Ascending aorta (tissue), 2 donors: ENCODE measurements at regions not wholly inside any gene's neighbourhood (a gene's known extent, or its start where the extent isn't known, plus 50 kb on each side); places are given as distances from the start of the nearest gene placed in this dataset.
A peak's percentile ranks its signal among the peaks of the same experiment; 100 is the strongest.

Experiments
- DNase-seq, 2 donors: peaks; one replicate each; pipeline ENCODE4 v3.0.0-alpha.2; 2019; ENCODE audit warnings: low spot score in 2 of 2
- H3K27ac ChIP-seq, 2 donors: fragments of 200-600 bp; sonication (generic); one replicate each; pipeline ENCODE4 v1.5.1; 2016 to 2017; ENCODE audit warnings: mild to moderate bottlenecking in 1 of 2
- H3K27me3 ChIP-seq: fragments of 200-600 bp; sonication (generic); one replicate; pipeline ENCODE4 v1.5.1; 2017
- H3K36me3 ChIP-seq, 2 donors: fragments of 200-600 bp; sonication (generic); one replicate each; pipeline ENCODE4 v1.5.1; 2016
- H3K4me1 ChIP-seq, 2 donors: fragments of 200-600 bp; sonication (generic); one replicate each; pipeline ENCODE4 v1.5.1; 2016 to 2017; ENCODE audit warnings: mild to moderate bottlenecking in 1 of 2
- H3K4me3 ChIP-seq, 2 donors: fragments of 200-600 bp; sonication (generic); one replicate each; pipeline ENCODE4 v1.5.1; 2016 to 2017; ENCODE audit warnings: mild to moderate bottlenecking in 1 of 2
- H3K9me3 ChIP-seq, 2 donors: fragments of 200-600 bp; sonication (generic); one replicate each; pipeline ENCODE4 v1.5.1; 2016
- intact Hi-C: fragments of 100-400 bp; cut with DNase I; formaldehyde crosslinking; loops from one replicate; pipeline ENCODE4 v1.15.1; 2023
- TF ChIP-seq, protein P1 (sequence below), 3 experiments: fragments of 200-600 bp in 2 of 3; fragments of 450-650 bp in 1 of 3; sonication (generic) in 2 of 3; IDR thresholded peaks; one replicate each; pipeline ENCODE4 v1.5.1; 2016 to 2019; ENCODE audit warnings: antibody characterized with exemption in 3 of 3, mild to moderate bottlenecking in 1 of 3, moderate library complexity in 1 of 3

- no peak overlapping the region for H3K4me3 ChIP-seq
- H3K4me1 ChIP-seq, result no peaks in the 10 kb centered on the region
- H3K27ac ChIP-seq, result no peak overlapping the region
- no peak for DNase-seq
- H3K9me3 ChIP-seq, result no peaks in the 10 kb centered on the region
- intact Hi-C loops, result no loop called here
- TF ChIP-seq, protein P1, sequence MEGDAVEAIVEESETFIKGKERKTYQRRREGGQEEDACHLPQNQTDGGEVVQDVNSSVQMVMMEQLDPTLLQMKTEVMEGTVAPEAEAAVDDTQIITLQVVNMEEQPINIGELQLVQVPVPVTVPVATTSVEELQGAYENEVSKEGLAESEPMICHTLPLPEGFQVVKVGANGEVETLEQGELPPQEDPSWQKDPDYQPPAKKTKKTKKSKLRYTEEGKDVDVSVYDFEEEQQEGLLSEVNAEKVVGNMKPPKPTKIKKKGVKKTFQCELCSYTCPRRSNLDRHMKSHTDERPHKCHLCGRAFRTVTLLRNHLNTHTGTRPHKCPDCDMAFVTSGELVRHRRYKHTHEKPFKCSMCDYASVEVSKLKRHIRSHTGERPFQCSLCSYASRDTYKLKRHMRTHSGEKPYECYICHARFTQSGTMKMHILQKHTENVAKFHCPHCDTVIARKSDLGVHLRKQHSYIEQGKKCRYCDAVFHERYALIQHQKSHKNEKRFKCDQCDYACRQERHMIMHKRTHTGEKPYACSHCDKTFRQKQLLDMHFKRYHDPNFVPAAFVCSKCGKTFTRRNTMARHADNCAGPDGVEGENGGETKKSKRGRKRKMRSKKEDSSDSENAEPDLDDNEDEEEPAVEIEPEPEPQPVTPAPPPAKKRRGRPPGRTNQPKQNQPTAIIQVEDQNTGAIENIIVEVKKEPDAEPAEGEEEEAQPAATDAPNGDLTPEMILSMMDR (IDR thresholded peaks at IDR 0.05), result no peak
- H3K36me3 ChIP-seq, result no peaks in the 10 kb centered on the region
- H3K27me3 ChIP-seq, result no peaks in the 10 kb centered on the region
Observed at GRCh38 chr7:115678086-115678982, 352.2 kb downstream of the TFEC start.

- Histone ChIP-seq H3K27me3 (no peaks in the 10 kb centered on the region), H3K4me1 (no peaks in the 10 kb centered on the region), H3K27ac (no peak overlapping the region), H3K36me3 (no peaks in the 10 kb centered on the region), H3K4me3 (no peak overlapping the region), H3K9me3 (no peaks in the 10 kb centered on the region)
- no peak for DNase-seq
- intact Hi-C loops, result no loop called here
- TF ChIP-seq, protein P1 (IDR thresholded peaks at IDR 0.05), result no peak
Observed at GRCh38 chr7:115676707-115677106, 353.9 kb downstream of the TFEC start.

DNA sequence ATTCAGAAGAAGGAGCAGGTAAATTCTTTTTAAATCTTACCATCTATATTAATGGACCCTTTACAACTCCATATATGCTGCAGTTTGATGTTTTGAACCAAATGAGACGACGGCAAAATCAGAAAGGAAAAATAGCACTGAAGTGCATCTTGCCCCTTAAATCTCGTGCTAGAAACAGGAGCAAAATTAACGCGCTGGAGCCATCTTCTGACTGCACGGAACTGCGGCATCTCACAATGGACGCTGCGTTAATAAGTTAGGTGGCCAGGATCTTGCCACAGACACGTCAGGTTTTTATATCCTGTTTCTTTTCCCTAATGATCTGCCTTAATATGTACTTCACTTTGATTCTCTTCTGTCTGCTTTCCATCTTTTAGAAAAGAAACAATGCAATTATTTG, 354.5 kb downstream of the TFEC start:
- TF ChIP-seq, protein P1 (IDR thresholded peaks at IDR 0.05), result peak in 1 of 3 experiments; percentile 8
- no peaks in the 10 kb centered on the region for H3K36me3 ChIP-seq
- no peaks in the 10 kb centered on the region for H3K9me3 ChIP-seq
- H3K4me3 ChIP-seq, result no peak overlapping the region
- no peak overlapping the region for H3K27ac ChIP-seq
- intact Hi-C loops, result no loop called here
- H3K4me1 ChIP-seq, result no peaks in the 10 kb centered on the region
- H3K27me3 ChIP-seq, result no peaks in the 10 kb centered on the region
- no peak for DNase-seq

DNA sequence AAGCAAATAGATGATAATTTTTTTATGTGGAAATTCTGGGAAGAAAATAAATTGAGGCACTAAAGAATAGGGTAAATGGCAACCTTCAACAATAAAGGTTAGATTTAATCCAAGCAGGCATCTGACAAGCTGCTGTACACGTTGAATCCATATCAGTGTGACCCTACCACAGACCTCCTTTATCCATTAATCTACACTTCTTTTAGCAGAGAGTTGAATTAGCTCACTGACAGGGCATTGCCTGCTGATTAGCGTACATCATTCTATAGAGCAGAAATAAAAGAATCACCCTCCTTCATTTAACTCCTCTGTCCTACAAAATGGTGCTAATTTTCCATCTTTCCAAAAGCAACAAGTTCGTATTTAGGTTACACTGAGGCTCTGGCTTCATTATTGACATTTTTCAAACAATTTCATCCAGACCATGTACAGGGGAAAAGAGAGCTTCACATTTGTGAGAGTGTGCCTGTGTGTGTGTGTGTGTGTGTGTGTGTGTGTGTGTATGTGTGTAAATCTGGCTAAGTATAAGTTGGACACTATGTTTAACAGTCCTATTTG, 356.0 kb downstream of the TFEC start:
- DNase-seq, result no peak
- Histone ChIP-seq H3K4me1 (no peaks in the 10 kb centered on the region), H3K27me3 (no peaks in the 10 kb centered on the region), H3K27ac (no peak overlapping the region), H3K36me3 (no peaks in the 10 kb centered on the region), H3K4me3 (no peak overlapping the region), H3K9me3 (no peaks in the 10 kb centered on the region)
- intact Hi-C loops, result no loop called here
- TF ChIP-seq, protein P1 (IDR thresholded peaks at IDR 0.05), result no peak

DNA sequence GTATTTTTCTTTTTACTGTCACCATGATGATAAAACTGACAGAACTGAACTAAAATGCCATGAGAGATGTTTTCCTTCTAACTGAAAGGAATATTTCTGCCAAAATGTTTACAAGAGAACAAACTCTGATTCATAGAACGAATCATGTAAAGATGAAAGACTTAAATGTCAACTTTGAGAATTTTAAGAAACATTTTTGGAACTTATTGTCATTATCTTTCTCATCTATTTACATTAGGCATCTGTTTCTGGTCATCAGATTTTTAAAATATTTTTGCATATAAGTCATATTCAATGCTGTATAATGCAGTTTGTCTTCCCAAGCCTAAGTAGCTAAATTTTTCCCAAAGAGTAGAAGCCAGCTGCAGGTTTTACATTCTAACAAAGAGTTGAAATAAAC, 358.5 kb downstream of the TFEC start:
- no peak overlapping the region for H3K27ac ChIP-seq
- no peaks in the 10 kb centered on the region for H3K36me3 ChIP-seq
- no peak overlapping the region for H3K4me3 ChIP-seq
- intact Hi-C loops, result no loop called here
- no peak for DNase-seq
- TF ChIP-seq, protein P1 (IDR thresholded peaks at IDR 0.05), result no peak
- no peaks in the 10 kb centered on the region for H3K9me3 ChIP-seq
- no peaks in the 10 kb centered on the region for H3K4me1 ChIP-seq
- H3K27me3 ChIP-seq, result no peaks in the 10 kb centered on the region
